PC-3 (cell line): ENCODE measurements at regions not wholly inside any gene's neighbourhood (a gene's known extent, or its start where the extent isn't known, plus 50 kb on each side); places are given as distances from the start of the nearest gene placed in this dataset.

Experiments
- ATAC-seq: fragments of 200-7000 bp; cut with Tn5 transposase; 2 replicates; pipeline ENCODE4 v1.9.1; 2020; ENCODE audit warnings: mild to moderate bottlenecking, moderate library complexity
- BruUV-seq: library from RNA; stranded (reverse); fragments of 400-500 nt; replicated peaks from 2 replicates; lab custom pipeline; 2021; lab: Mats Ljungman, UMichigan
- CTCF ChIA-PET: fragments of 300-600 bp; sonication (Branson Sonifier 250); formaldehyde crosslinking; loops from one replicate; lab custom pipeline; 2022; ENCODE audit warnings: antibody characterized with exemption; lab: Charles Lee
- POLR2A ChIA-PET: fragments of 300-600 bp; sonication (Branson Sonifier 250); formaldehyde crosslinking; loops from one replicate; lab custom pipeline; 2022; ENCODE audit warnings: antibody characterized with exemption; ENCODE audit not compliant: unreplicated experiment; lab: Charles Lee
- DNase-seq: peaks from one replicate; pipeline ENCODE4 v3.0.0-alpha.2; 2015
- H2AFZ ChIP-seq: fragments of 300-600 bp; sonication (generic); 2 replicates; pipeline ENCODE4 v1.6.0; 2016; ENCODE audit warnings: antibody characterized with exemption, low read length
- H3F3A ChIP-seq: fragments of 300-600 bp; sonication (generic); one replicate; pipeline ENCODE4 v1.6.0; 2017; ENCODE audit warnings: antibody characterized with exemption, low read length, control low read depth, mild to moderate bottlenecking; ENCODE audit not compliant: unreplicated experiment
- H3K27ac ChIP-seq: fragments of 300-600 bp; sonication (generic); 2 replicates; pipeline ENCODE4 v1.5.1; 2016; ENCODE audit warnings: mild to moderate bottlenecking, low read length
- H3K27me3 ChIP-seq: fragments of 300-600 bp; sonication (generic); 2 replicates; pipeline ENCODE4 v1.6.1; 2016; ENCODE audit warnings: low read length, mixed read lengths
- H3K36me3 ChIP-seq: fragments of 300-600 bp; sonication (generic); 2 replicates; pipeline ENCODE4 v1.6.1; 2016; ENCODE audit warnings: low read depth, mixed run types, low read length, mixed read lengths
- H3K4me1 ChIP-seq: fragments of 300-600 bp; sonication (generic); 2 replicates; pipeline ENCODE4 v1.5.1; 2016; ENCODE audit warnings: low read length; ENCODE audit not compliant: insufficient read depth
- H3K4me2 ChIP-seq: fragments of 300-600 bp; sonication (generic); 2 replicates; pipeline ENCODE4 v1.6.0; 2016; ENCODE audit warnings: low read length
- H3K4me3 ChIP-seq: fragments of 300-600 bp; sonication (generic); 2 replicates; pipeline ENCODE4 v1.5.1; 2016; ENCODE audit warnings: mild to moderate bottlenecking, low read length, mixed read lengths
- H3K79me2 ChIP-seq: fragments of 300-600 bp; sonication (generic); 2 replicates; pipeline ENCODE4 v1.6.1; 2017; ENCODE audit warnings: low read length, mixed read lengths
- H3K9ac ChIP-seq: fragments of 300-600 bp; sonication (generic); 2 replicates; pipeline ENCODE4 v1.6.0; 2016; ENCODE audit warnings: mild to moderate bottlenecking, low read length
- H3K9me2 ChIP-seq: fragments of 300-600 bp; sonication (generic); replicated peaks from 2 replicates; pipeline ENCODE4 v1.6.1; 2016; ENCODE audit warnings: mixed run types, low read length, mixed read lengths
- H3K9me3 ChIP-seq: fragments of 300-600 bp; sonication (generic); 2 replicates; pipeline ENCODE4 v1.6.1; 2016; ENCODE audit warnings: low read length, mixed read lengths
- H4K20me1 ChIP-seq: fragments of 300-600 bp; sonication (generic); 2 replicates; pipeline ENCODE4 v1.6.1; 2016; ENCODE audit warnings: low read length, mixed read lengths
- CTCF ChIP-seq: fragments of 300-600 bp; sonication (generic); conservative IDR thresholded peaks from 2 replicates; pipeline ENCODE4 v1.5.1; 2017; ENCODE audit warnings: antibody characterized with exemption, low read depth, mild to moderate bottlenecking, low read length
- EZH2 ChIP-seq: fragments of 300-600 bp; sonication (generic); IDR thresholded peaks from one replicate; pipeline ENCODE4 v1.6.1; 2017; ENCODE audit warnings: antibody characterized with exemption, mild to moderate bottlenecking, low read length; ENCODE audit not compliant: unreplicated experiment
- EZH2phosphoT487 ChIP-seq: fragments of 300-600 bp; sonication (generic); IDR thresholded peaks from 2 replicates; pipeline ENCODE4 v1.6.1; 2018; ENCODE audit warnings: mild to moderate bottlenecking, antibody characterized with exemption, low read length, borderline replicate concordance
- intact Hi-C: fragments of 100-400 bp; cut with micrococcal nuclease; formaldehyde crosslinking; loops from 2 replicates; pipeline ENCODE4 v1.9.0; 2023

GRCh38 chr15:81497238-81497637, 123.2 kb upstream of the TMC3 start:
- POLR2A ChIA-PET, result no interaction called here
- Histone ChIP-seq H2AFZ (no peak overlapping the region), H3K27ac (no peak overlapping the region), H3F3A (no peaks in the 10 kb centered on the region), H3K36me3 (no peaks in the 10 kb centered on the region), H3K4me1 (no peaks in the 10 kb centered on the region), H3K9ac (no peak overlapping the region), H3K9me2 (no peaks in the 10 kb centered on the region), H3K79me2 (no peaks in the 10 kb centered on the region), H3K4me3 (no peak overlapping the region), H3K9me3 (no peaks in the 10 kb centered on the region), H4K20me1 (no peaks in the 10 kb centered on the region), H3K4me2 (no peak overlapping the region), H3K27me3 (peaks cover 25% of the 10 kb centered on the region)
- TF ChIP-seq CTCF, result no peak
- TF ChIP-seq EZH2, result no peak
- TF ChIP-seq EZH2phosphoT487, result no peak
- intact Hi-C loops, result no loop called here
- no TSS peak for BruUV-seq
- CTCF ChIA-PET, result no interaction called here
- ATAC-seq, result no peak
- DNase-seq, result no peak

GRCh38 chr15:81495780-81496467, 121.9 kb upstream of the TMC3 start:
- Histone ChIP-seq H3K9me2 (no peaks in the 10 kb centered on the region), H3F3A (no peaks in the 10 kb centered on the region), H3K36me3 (no peaks in the 10 kb centered on the region), H3K4me3 (no peak overlapping the region), H3K79me2 (no peaks in the 10 kb centered on the region), H3K9ac (no peak overlapping the region), H3K4me2 (no peak overlapping the region), H3K9me3 (no peaks in the 10 kb centered on the region), H4K20me1 (no peaks in the 10 kb centered on the region), H2AFZ (no peak overlapping the region), H3K27me3 (peaks cover 36% of the 10 kb centered on the region), H3K27ac (no peak overlapping the region), H3K4me1 (no peaks in the 10 kb centered on the region)
- ChIA-PET POLR2A (no interaction called here), CTCF (no interaction called here)
- no peak for DNase-seq
- no peak for TF ChIP-seq EZH2
- no peak for TF ChIP-seq EZH2phosphoT487
- no peak for TF ChIP-seq CTCF
- intact Hi-C loops, result no loop called here
- ATAC-seq, result no peak
- no TSS peak for BruUV-seq

GRCh38 chr15:81492969-81493645, 119.1 kb upstream of the TMC3 start:
- no peak for TF ChIP-seq CTCF
- no peak for TF ChIP-seq EZH2phosphoT487
- TF ChIP-seq EZH2, result no peak
- Histone ChIP-seq H2AFZ (no peak overlapping the region), H3K4me2 (no peak overlapping the region), H3K9me2 (no peaks in the 10 kb centered on the region), H4K20me1 (no peaks in the 10 kb centered on the region), H3K36me3 (no peaks in the 10 kb centered on the region), H3K27ac (no peak overlapping the region), H3K79me2 (no peaks in the 10 kb centered on the region), H3K4me1 (no peaks in the 10 kb centered on the region), H3K9ac (no peak overlapping the region), H3K27me3 (peaks cover 42% of the 10 kb centered on the region), H3K9me3 (no peaks in the 10 kb centered on the region), H3F3A (no peaks in the 10 kb centered on the region), H3K4me3 (no peak overlapping the region)
- intact Hi-C loops, result no loop called here
- ATAC-seq, result no peak
- POLR2A ChIA-PET, result no interaction called here
- no TSS peak for BruUV-seq
- DNase-seq, result no peak
- CTCF ChIA-PET, result no interaction called here
